ENCODE measurements at regions not wholly inside any gene's neighbourhood (a gene's known extent, or its start where the extent isn't known, plus 50 kb on each side); places are given as distances from the start of the nearest gene placed in this dataset.
A peak's percentile ranks its signal among the peaks of the same experiment; 100 is the strongest.

GRCh38 chr3:106822204-106822603 is 555.0 kb upstream of the CCDC54 start:
- H3K4me1 ChIP-seq = peaks cover 15% of the 10 kb centered on the region
- intact Hi-C loops (cut with micrococcal nuclease) = loop anchor here (10.0 kb wide), 1 partner anchor 243 kb away; no protein-coding TSS in a partner anchor
- no peaks in the 10 kb centered on the region for H3K27me3 ChIP-seq (ENCODE audit: low read depth)
- no peak overlapping the region for H3K4me3 ChIP-seq
- H3K36me3 ChIP-seq = no peaks in the 10 kb centered on the region
- no peak for DNase-seq
- no peaks in the 10 kb centered on the region for H3K9me3 ChIP-seq (replicated peaks)
- TF ChIP-seq CTCF (IDR thresholded peaks at IDR 0.05; ENCODE audit: borderline replicate concordance) = no peak
- no peak overlapping the region for H3K27ac ChIP-seq (replicated peaks)

GRCh38 chr3:106823701-106824100 is 553.5 kb upstream of the CCDC54 start:
- Histone ChIP-seq H3K36me3 (no peaks in the 10 kb centered on the region), H3K27me3 (ENCODE audit: low read depth) (no peaks in the 10 kb centered on the region), H3K27ac (replicated peaks) (no peak overlapping the region), H3K9me3 (replicated peaks) (no peaks in the 10 kb centered on the region), H3K4me1 (peaks cover 15% of the 10 kb centered on the region), H3K4me3 (no peak overlapping the region)
- intact Hi-C loops (cut with micrococcal nuclease) = loop anchor here (10.0 kb wide), 1 partner anchor 241 kb away; no protein-coding TSS in a partner anchor
- no peak for TF ChIP-seq CTCF (IDR thresholded peaks at IDR 0.05; ENCODE audit: borderline replicate concordance)
- no peak for DNase-seq

GRCh38 chr3:106824856-106825255 is 552.4 kb upstream of the CCDC54 start:
- no peak overlapping the region for H3K27ac ChIP-seq (replicated peaks)

GRCh38 chr3:106825962-106826605 is 551.2 kb upstream of the CCDC54 start:
- H3K36me3 ChIP-seq = no peaks in the 10 kb centered on the region
- no peaks in the 10 kb centered on the region for H3K9me3 ChIP-seq (replicated peaks)
- intact Hi-C loops (cut with micrococcal nuclease) = loop anchor here (10.0 kb wide), 1 partner anchor 239 kb away; no protein-coding TSS in a partner anchor
- no peak for DNase-seq
- no peak for TF ChIP-seq CTCF (IDR thresholded peaks at IDR 0.05; ENCODE audit: borderline replicate concordance)
- peaks cover 15% of the 10 kb centered on the region for H3K4me1 ChIP-seq
- H3K27ac ChIP-seq (replicated peaks) = peak overlapping the region; percentile 0
- no peaks in the 10 kb centered on the region for H3K27me3 ChIP-seq (ENCODE audit: low read depth)
- H3K4me3 ChIP-seq = no peak overlapping the region

More at GRCh38 chr3:106824856-106825255, 552.4 kb upstream of the CCDC54 start:
- Histone ChIP-seq H3K27me3 (ENCODE audit: low read depth) (no peaks in the 10 kb centered on the region), H3K36me3 (no peaks in the 10 kb centered on the region), H3K9me3 (replicated peaks) (no peaks in the 10 kb centered on the region), H3K4me1 (peaks cover 15% of the 10 kb centered on the region), H3K4me3 (no peak overlapping the region)
- peak; percentile 60 for TF ChIP-seq CTCF (IDR thresholded peaks at IDR 0.05; ENCODE audit: borderline replicate concordance)
- no peak for DNase-seq
- intact Hi-C loops (cut with micrococcal nuclease) = loop anchor here (10.0 kb wide), 1 partner anchor 240 kb away; no protein-coding TSS in a partner anchor

DNA sequence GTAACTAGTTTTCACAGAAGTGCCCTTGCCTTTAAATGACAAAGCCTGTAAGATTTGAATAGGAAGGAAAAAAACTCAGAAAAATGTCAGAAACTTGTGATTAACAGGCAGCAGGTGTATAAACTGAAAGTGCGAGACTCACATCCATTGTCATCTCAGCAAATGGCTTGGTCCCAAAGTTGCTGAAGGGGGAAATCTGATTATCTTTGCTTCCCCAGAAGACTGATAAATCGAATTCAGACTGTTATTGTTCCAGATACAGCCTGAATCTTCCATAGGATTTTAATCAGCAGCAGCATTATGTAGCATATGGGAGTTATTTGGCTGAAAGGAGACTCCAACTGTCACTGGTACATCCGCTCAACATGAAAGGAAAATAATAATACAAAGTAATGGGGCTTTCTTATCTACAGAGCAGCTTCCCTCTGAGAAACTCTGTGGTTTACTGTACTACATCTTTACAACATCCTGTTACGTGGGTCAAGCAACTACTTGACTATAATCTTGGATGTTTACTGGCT is 550.4 kb upstream of the CCDC54 start:
- Histone ChIP-seq H3K36me3 (no peaks in the 10 kb centered on the region), H3K4me3 (no peak overlapping the region), H3K27ac (replicated peaks) (no peak overlapping the region), H3K4me1 (peaks cover 15% of the 10 kb centered on the region), H3K9me3 (replicated peaks) (peaks cover 1% of the 10 kb centered on the region), H3K27me3 (ENCODE audit: low read depth) (no peaks in the 10 kb centered on the region)
- no peak for TF ChIP-seq CTCF (IDR thresholded peaks at IDR 0.05; ENCODE audit: borderline replicate concordance)
- intact Hi-C loops (cut with micrococcal nuclease) = loop anchor here (10.0 kb wide), 1 partner anchor 238 kb away; no protein-coding TSS in a partner anchor
- no peak for DNase-seq
